Left ventricle myocardium inferior (tissue), 1 donor: ENCODE measurements at regions not wholly inside any gene's neighbourhood (a gene's known extent, or its start where the extent isn't known, plus 50 kb on each side); places are given as distances from the start of the nearest gene placed in this dataset.

ENCODE experiments used
- DNase-seq: peaks from one replicate; pipeline ENCODE4 v3.0.0-alpha.2; 2020
- H3K27ac ChIP-seq: fragments of 200-600 bp; replicated peaks from 2 replicates; pipeline ENCODE4 v1.8.0; 2021
- H3K27me3 ChIP-seq: fragments of 200-600 bp; 2 replicates; pipeline ENCODE4 v1.8.0; 2021; ENCODE audit warnings: low read depth
- H3K36me3 ChIP-seq: fragments of 200-600 bp; 2 replicates; pipeline ENCODE4 v1.8.0; 2021
- H3K4me1 ChIP-seq: fragments of 200-600 bp; 2 replicates; pipeline ENCODE4 v1.8.0; 2021
- H3K4me3 ChIP-seq: fragments of 200-600 bp; 2 replicates; pipeline ENCODE4 v1.8.0; 2021; ENCODE audit warnings: mild to moderate bottlenecking, moderate library complexity
- H3K9me3 ChIP-seq: fragments of 200-600 bp; replicated peaks from 2 replicates; pipeline ENCODE4 v1.8.0; 2021
- CTCF ChIP-seq: fragments of 200-600 bp; IDR thresholded peaks from 2 replicates; pipeline ENCODE4 v1.8.0; 2021; ENCODE audit warnings: antibody characterized with exemption, mild to moderate bottlenecking, borderline replicate concordance
- intact Hi-C: fragments of 100-400 bp; cut with micrococcal nuclease; formaldehyde crosslinking; loops from one replicate; pipeline ENCODE4 v1.11.0; 2022
- donor health status: DM: no; HTN: yes; CAD: no; lungs with severe emphysema.

GRCh38 chr10:31644931-31645633 is 283.5 kb downstream of the ARHGAP12 start:
- H3K9me3 ChIP-seq, result peaks cover 13% of the 10 kb centered on the region
- no peaks in the 10 kb centered on the region for H3K27me3 ChIP-seq
- no peak overlapping the region for H3K4me3 ChIP-seq
- DNase-seq, result no peak
- intact Hi-C loops, result no loop called here
- H3K4me1 ChIP-seq, result peaks cover 18% of the 10 kb centered on the region
- H3K36me3 ChIP-seq, result no peaks in the 10 kb centered on the region
- H3K27ac ChIP-seq, result no peak overlapping the region
- TF ChIP-seq CTCF, result no peak

- Histone ChIP-seq H3K36me3 (no peaks in the 10 kb centered on the region), H3K9me3 (peaks cover 33% of the 10 kb centered on the region), H3K27me3 (no peaks in the 10 kb centered on the region), H3K4me1 (no peaks in the 10 kb centered on the region), H3K27ac (no peak overlapping the region), H3K4me3 (no peak overlapping the region)
- TF ChIP-seq CTCF, result no peak
- intact Hi-C loops, result no loop called here
- no peak for DNase-seq
Measured at GRCh38 chr10:31642281-31642680, 286.4 kb downstream of the ARHGAP12 start.

GRCh38 chr10:31635415-31636065 is 293.1 kb downstream of the ARHGAP12 start:
- intact Hi-C loops, result no loop called here
- Histone ChIP-seq H3K9me3 (peaks cover 19% of the 10 kb centered on the region), H3K27me3 (no peaks in the 10 kb centered on the region), H3K4me3 (no peak overlapping the region), H3K27ac (no peak overlapping the region), H3K4me1 (peaks cover 13% of the 10 kb centered on the region), H3K36me3 (no peaks in the 10 kb centered on the region)
- no peak for TF ChIP-seq CTCF
- DNase-seq, result no peak

- no peak for DNase-seq
- no peak for TF ChIP-seq CTCF
- Histone ChIP-seq H3K9me3 (peaks cover 19% of the 10 kb centered on the region), H3K4me3 (no peak overlapping the region), H3K27ac (no peak overlapping the region), H3K4me1 (peaks cover 14% of the 10 kb centered on the region), H3K36me3 (no peaks in the 10 kb centered on the region), H3K27me3 (no peaks in the 10 kb centered on the region)
- intact Hi-C loops, result no loop called here
Measured at GRCh38 chr10:31635009-31635408, 293.6 kb downstream of the ARHGAP12 start.

GRCh38 chr10:31630861-31631567 is 297.6 kb downstream of the ARHGAP12 start:
- H3K4me1 ChIP-seq, result peaks cover 14% of the 10 kb centered on the region
- TF ChIP-seq CTCF, result no peak
- peak overlapping the region; percentile 46 for H3K27ac ChIP-seq
- no peak overlapping the region for H3K4me3 ChIP-seq
- H3K27me3 ChIP-seq, result no peaks in the 10 kb centered on the region
- no peaks in the 10 kb centered on the region for H3K36me3 ChIP-seq
- intact Hi-C loops, result loop anchor here (2.0 kb wide), 1 partner anchor 66 kb away; no protein-coding TSS in a partner anchor
- no peak for DNase-seq
- peaks cover 15% of the 10 kb centered on the region for H3K9me3 ChIP-seq
